Inflammatory macrophage treated with lipopolysaccharide for 1 hour (primary cell): ENCODE measurements at regions not wholly inside any gene's neighbourhood (a gene's known extent, or its start where the extent isn't known, plus 50 kb on each side); places are given as distances from the start of the nearest gene placed in this dataset.
"Not testable (repeated sequence)": the region's sequence is repeated elsewhere in the genome, so short reads cannot be mapped to it uniquely, and the experiment has no call there.

Experiments
- DNase-seq, 2 donors: peaks; one replicate each; pipeline ENCODE4 v3.0.0-alpha.2; 2020 to 2022

DNA sequence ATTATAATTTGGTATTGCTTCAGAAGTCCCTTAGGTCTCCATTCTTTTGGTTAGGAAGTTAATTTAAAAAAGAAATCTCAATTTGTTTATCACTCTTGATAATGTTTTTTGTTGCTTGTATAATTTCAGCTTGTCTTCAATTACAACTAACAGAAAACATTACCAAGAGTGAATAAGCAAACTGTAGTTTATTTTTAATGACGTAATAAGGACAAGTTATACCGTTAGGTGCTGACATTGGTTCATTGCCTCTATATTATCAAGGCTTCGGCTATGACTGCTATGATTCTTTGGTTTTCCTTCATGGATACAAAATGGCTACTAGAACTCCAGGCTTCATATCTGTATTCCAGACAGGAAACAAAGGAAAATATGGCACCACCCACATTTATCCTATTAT, 220.6 kb downstream of the PTGER3 start:
- no peak for DNase-seq

DNA sequence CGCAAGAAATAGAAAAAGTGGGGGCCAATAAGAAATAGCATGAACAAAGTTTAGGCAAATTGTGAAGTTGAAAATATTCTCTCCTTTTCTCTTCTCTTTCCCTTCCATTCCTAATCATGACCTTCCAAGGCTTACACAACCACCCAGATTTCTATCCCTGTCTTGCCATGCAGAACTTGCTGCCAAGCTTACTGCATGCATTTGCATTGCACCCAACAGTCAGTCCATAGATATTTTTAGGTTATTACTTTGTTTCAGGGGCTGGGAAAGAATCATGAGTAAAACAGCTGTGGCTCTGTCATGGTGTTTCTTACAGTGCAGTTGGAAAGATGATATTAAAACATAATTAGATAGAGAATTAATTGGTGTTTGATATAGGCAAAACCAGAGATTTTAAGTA, 219.4 kb downstream of the PTGER3 start:
- DNase-seq, result no peak

DNA sequence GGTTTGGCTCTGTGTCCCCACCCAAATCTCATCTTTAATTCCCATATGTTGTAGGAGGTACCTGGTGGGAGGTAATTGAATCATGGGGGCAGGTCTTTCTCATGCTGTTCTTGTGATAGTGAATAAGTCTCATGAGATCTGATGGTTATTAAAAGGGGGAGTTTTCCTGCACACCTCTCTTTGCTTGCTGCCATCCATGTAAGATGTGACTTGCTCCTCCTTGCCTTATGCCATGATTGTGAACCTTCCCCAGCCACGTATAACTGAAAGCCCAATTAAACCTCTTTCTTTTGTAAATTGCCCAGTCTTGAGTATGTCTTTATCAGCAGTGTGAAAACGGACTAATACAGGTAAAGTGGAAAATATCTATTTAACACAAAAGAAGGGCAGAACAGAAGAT, 213.3 kb downstream of the PTGER3 start:
- not testable (repeated sequence) for DNase-seq

DNA sequence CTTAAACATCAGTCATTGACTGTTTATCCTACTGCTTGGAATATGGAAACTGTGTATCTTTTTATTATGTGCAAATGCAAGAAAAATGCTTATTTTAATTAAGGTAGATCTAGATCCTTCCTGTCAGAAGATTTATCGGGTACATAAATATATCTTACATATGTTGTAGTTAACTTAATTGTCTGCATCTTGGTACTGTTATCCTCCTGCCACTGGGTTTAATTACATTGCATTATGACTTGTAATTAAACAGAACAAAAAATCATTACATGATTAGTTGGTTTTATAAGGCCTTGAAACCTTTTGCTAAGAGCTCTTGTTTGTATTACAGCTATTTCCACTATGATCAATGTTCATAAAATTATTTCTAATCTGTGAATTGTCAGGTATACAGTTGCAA, 211.2 kb downstream of the PTGER3 start:
- DNase-seq, result no peak

DNA sequence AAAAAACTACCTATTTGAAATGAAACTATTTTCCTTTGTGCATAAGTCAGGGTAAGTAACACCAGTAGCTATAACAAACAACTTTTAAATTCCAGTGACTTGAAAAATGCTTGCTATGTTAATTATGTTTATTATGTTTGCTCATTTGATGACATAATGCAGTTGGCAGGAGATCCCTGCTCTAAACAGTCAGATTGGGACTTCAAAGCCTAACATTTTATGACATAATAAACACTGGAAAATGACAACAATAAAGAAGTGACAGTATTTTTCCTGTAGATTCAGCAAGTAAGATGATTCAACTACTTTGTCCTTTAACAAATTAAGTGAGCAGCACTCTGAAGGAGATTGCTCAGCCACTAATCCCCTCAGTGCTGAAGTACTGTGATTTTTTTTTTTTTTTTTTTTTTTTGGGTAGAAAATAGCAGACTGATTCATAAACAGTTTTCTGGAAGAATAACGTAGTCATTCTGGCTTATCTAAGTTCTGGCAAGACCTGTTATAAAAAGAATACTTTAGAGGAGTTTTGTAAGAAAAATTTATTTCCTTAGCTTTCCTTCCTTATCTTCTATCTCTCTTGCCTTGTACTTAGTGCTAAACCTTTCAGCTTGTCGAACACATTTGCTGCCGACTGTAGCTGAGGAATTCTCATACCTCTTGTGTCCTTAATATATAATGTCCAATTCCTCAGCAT, 207.2 kb downstream of the PTGER3 start:
- DNase-seq, result no peak

DNA sequence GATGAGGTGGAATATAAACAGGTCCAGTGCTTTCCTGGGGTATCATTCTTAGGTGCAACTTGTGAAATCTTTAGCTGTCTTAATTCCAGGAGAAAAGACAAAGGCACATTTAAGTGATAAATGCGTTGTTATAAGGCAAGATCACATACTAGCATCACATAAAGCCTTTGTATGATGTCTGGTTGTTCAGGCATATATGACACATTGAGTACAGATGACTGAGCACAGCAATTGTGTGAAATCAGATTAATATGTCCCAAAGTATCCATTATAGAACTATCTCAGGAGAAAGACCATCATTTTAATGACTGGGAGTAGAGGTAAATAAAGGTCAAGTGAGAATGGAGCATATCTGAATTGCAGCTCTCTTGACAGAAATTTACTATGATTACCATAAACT, 205.1 kb downstream of the PTGER3 start:
- no peak for DNase-seq

DNA sequence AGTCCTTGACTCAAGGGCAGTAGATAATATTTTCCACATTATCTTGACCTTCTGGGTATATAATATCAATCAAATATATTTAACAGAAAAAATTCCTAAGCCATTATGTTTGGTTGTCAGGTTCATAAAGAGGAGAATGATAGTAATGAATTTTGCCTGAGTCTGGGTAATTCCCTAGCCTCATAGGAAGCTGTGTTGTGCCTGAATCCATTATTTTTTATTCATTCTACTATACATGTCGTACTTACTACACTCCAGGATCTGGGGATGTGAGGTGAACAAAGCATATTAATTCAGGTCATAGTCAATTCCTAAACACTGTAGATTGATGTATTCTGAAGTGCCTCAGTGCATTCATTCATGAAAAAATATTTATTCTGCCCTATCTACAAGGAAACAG, 204.2 kb downstream of the PTGER3 start:
- DNase-seq, result no peak

DNA sequence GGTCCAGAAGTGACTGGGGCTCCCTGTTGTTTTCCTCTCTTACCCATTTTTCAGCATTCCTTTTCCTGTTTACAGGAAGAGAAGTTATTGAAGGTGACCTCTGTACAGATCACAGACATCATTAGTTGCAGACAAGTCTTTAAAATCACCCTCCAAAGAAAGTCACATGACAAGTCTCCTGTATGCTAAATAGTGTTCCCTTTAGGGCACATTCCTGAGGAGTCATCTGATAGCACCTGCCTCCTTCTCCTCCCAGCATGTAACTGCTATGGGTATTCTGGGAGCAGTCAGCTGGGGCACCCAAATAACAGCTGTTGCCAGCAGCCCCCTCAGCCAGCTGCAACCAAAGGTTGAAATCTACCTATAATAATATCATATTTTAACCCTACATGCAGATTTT, 200.6 kb downstream of the PTGER3 start:
- no peak for DNase-seq

DNA sequence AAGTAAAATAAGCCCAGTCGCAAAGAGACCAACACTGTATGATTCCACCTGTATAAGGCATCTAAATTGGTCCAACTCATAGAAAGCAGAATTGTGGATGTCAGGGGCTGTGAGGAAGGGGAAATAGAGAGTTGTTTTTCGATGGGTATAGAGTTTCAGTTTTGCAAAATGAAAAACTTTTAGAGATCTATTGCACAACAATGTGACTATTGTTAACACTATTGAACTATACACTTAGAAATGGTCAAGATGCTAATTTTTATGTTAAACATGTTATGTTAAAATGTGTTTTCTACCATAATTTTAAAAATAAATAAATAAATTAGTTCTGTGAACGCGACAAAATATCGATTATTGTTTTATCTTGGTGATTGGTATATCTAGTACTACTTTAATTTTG, 192.4 kb downstream of the PTGER3 start:
- DNase-seq, result no peak

DNA sequence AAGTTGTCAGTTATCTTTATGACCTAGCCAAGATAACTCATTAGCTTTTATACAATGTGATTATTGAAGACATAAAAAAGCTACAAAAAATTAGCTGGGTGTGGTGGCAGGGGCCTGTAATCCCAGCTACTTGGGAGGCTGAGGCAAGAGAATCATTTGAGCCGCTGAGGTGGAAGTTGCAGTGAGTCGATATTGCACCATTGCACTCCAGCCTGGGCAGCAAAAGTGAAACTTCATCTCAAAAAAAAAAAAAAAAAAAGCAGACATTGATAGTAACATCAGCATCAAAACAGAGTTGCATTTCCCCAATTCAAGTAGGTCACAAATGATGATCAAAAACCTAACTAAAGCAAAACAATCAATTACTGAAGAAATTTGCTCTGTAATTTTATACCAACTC, 191.4 kb downstream of the PTGER3 start:
- DNase-seq, result peak in 1 of 2 donors; percentile 22

DNA sequence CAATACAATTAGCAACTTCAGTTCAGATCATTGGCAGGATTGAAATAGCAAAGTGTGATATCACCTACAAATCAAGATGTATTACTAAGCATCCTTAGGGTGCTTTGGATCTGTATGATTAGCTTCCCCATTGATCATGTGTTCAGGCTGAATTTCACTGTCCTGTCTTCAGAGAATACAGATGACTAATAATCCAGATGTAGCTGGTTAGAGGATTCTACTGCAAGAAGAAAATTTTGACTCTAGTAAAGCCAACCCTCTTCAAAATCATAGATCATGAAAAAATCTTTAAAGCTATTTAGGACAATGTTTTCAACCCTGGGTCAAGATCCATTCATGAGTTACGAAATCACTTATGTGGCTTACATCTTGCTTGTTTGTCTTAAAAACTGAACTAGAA, 184.4 kb downstream of the PTGER3 start:
- DNase-seq, result no peak

DNA sequence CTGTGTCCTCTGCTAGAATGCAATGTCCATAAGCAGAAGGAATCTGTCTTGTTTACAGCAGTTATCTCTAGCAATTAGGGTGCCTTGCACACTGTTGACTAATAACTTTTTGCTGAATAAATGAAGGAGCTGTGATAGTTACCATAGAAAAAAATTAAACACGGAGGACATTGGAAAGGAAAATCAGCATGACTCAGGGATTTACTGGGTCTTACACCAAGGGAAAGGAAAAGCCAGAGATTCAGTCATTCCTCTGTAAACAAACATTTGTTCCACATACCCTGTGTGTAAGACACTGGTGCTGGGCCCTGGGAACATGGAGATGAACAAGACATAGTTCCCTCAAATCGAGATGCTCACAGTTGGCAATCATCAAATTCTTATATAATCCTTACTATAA, 183.3 kb downstream of the PTGER3 start:
- no peak for DNase-seq

DNA sequence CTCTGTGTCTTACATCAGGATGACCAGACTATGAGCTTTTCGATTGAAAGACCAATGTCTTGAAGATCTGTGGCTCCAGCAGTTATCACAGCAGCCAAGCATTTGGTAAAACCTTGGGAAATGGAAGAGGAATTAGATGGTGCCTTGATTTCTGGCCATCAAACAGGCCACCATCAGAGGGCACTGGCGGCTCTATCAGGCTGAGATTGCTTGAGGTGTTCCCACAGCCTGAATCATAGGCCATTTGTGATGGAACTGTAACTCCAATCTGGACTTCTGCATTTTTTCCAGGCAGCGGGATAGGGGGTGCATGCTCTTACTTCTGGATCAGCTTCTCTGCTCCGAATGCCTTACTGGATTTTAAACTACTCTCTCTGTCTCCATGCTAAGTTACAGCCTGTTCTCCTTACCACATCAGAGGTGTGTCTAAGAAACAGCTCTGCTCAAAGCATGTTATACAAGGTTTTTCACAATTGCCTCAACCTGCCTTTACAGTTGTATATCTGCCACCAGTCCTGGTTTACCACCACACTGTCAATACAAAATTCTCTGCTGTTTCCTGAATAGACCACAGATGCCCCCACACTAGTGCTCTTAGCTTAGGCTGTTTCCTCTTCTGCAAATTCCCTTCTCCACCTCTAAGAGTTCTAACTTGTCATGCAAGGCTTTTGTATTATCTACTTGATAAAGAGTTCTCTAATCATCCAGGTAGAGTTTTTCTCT, 180.9 kb downstream of the PTGER3 start:
- DNase-seq, result peak; percentile 7 to 16

DNA sequence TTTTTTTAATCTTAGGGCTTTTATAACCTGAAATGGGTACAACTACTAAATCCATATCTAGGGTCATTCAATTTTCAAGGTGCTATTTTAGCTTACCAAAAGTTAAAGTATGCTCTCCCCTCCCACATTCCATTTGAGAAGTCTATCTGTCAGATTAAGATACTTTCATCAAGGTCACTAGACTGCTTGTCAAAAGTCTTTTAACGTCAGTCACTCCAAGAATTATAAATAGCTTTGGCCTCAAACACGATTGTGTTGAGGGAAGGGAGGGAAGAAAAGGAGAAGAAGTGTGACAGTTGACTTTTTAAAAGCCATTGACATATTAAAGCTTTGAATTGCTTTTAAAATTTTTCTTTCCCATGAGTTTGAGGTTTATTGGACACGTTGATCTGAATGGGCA, 175.8 kb downstream of the PTGER3 start:
- no peak for DNase-seq

DNA sequence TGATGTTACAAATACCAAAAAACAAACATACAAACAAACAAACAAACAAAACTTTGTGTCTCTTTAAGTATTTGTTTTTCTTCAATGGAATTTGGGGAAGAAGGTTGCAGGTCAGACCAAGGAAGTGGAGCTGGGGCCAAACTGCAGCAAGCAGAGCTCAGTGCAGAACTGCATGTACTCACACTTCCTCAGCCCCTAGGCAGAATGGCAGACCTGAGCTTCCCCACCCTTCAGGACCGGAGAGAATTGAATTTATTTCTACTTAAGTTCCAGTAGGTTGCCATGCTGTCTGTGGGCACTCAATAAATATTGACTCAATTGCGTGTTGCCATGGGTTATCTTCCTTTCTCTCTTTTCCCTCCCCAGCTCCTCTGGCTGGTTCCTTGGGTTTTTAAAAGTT, 173.6 kb downstream of the PTGER3 start:
- DNase-seq, result peak in 1 of 2 donors; percentile 20

DNA sequence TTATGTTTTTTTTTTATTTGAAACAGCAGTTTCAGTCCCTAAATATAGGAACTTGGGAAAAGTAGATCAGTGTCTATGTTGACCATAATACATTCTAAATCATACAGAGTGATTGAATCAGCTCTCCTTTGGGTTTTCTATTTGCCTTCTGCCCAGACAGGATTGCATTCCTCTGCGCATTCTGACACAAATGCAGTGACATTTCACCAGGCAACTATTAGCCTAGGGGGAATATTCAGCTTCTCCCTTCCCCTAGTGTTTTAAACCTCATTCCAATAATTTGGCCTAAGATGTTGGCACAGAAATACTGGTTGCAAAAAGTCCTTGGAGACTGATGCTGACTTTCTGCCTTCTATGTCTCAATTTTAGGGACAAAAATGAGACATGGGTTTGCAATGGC, 172.8 kb downstream of the PTGER3 start:
- DNase-seq, result no peak

DNA sequence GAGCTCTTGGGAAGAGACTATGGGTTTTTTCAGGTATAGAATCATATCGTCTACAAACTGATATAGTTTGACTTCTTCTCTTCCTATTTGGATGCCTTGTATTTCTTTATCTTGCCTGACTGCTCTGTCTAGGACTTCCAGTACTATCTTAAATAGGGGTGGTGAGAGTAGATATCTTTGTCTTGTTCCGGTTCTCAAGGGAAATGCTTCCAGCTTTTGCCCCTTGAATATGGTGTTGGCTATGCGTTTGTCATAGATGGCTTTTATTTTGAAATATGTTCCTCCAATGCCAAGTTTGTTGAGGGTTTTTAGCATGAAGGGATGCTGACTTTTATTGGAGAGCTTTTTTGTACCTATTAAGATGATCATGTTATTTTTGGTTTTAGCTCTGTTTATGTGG, 170.3 kb downstream of the PTGER3 start:
- no peak for DNase-seq

DNA sequence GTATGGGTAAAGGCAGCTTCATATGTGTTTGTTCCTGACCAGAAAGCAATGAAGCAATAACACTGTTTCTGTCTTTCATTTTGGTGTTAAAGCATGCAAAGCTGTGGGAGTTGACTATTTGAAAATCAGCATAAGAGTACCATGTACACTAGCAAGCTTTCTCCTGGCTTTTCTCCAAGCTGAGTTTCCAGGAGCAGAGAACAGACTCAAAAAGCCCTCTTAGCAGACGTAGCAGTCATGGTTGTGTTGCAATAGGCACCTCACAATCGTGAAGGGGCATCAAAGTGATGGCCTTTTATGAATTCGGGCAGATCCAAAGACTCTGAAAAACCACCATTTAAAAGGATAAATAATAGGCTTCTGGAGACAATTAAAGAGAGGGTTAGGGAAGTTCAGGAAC, 159.7 kb downstream of the PTGER3 start:
- no peak for DNase-seq

DNA sequence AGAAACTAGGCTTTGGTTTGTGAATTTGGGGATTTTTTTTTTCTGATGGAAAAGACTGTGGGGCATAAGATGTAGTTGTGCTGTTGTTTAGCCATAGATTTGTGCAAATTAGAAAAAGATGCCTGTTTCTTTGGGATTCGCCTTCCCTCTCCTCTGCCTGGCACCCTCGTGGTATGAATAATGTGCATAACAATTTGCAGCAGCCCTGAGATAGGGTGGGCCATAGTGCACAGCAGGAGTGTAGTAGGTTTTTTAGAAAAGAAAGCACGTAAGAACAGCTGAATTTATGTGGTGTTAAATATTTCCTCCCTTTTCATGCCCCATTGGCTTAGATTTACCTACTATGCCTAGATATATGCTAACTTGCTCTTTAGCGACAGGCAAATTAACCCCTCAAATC, 158.9 kb downstream of the PTGER3 start:
- no peak for DNase-seq

DNA sequence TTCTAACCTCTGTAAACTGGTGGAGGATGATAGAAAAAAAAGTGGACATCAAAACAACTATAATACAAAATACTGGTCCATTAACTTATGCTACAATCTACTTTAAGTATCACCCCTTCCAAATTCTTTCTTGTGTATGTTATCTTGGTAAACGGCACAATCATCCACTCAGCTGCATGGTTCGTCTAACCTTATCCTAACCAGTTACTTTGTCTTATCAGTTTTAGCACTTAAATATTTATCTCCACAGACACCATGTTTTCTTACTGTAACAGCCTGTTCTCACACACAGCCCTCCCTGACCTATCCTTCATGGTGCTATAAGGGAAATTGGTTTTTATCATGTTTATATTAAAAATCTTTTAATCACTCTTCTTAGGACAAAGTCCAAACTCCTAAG, 157.2 kb downstream of the PTGER3 start:
- no peak for DNase-seq

DNA sequence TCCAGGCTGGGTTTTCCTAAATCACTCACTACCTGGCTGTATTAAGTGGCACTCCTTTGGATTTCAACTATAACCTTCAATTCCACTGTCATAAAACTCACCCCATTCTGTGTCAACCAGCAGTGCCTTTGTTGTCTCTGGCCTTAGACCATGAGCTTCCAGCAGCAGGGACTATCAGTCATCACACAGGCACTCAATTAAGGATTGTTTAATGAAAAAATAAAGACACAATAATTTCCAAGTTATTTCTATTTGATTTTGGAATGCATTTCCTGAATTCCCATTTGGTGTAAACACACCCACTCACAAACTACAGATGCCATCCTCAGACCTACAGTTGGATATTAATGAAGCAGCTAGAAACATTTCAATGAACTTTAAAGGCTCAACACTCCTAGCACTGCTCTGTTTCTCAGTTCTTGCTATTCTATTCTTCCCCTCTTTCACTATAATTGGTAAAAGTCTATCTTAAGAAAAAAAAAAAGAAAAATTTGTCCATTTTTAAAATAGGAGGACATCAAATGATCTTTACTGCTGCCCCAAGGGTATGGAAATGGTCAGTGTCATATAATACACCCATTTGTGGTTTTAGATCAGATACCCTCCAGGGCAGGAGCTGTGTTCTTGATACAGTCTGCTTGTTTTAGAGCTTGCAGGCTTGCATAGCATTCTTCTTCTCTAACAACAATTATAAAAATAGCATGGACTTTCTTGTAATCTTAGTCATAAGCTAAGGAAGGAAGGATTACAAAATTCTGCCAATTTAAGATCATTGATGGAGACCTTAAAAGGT, 156.4 kb downstream of the PTGER3 start:
- DNase-seq, result no peak

DNA sequence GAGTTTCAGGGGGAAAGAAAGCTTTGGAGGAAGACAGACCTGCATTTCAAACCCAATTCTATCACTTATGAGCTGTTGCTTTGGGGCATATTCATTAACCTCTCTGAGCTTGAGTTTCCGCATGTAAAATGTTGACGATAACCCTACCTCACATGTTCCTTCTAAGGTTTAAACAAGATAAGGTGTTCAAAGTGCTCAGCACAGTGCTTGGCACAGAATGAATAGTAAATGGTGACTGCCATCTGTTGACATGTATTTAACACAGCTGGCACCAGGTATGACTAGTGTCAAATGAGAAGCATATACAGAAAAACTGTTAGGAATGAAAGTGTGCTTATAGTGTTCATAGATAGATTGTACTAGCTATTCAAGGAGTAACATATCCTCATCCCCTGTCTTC, 155.5 kb downstream of the PTGER3 start:
- no peak for DNase-seq

DNA sequence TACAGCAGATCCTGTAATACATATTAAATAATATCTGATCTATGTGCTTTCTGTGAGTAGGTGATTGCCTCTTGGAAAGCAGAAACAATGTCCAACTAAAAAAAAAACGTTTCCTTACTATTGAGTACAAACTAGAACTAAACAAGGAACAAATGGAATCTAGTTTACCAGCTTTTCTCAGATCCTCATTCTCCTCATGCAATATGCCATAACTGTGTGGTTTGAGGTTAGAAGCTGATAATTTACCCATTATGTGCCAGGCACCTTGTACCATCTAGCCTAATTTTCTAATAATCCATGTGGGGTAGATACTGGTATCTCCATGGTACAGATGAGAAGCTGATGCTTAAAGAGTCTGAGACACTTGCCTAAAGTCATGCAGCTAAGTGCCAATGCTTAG, 154.7 kb downstream of the PTGER3 start:
- DNase-seq, result peak in 1 of 2 donors; percentile 18

DNA sequence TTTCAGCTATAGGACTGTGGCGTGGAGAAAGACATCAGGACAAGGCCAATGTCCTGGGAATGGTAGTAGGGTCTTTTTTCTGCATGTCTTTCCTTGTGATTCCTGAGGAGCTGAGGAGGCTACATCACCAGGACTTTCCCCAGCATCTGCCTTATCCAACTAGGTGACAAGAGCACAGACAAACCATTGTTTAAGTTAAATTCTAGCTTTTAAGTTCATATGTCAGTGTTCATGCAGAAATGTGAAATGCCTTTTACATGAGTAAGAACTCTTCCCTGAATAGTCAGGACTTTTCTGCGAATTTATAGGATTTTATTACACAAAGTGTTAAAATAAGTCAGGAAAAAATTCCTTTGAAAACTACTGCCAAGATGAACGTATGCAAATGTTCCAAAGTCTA, 154.2 kb downstream of the PTGER3 start:
- DNase-seq, result no peak
